ENCODE measurements at regions not wholly inside any gene's neighbourhood (a gene's known extent, or its start where the extent isn't known, plus 50 kb on each side); places are given as distances from the start of the nearest gene placed in this dataset.
"Not testable (repeated sequence)": the region's sequence is repeated elsewhere in the genome, so short reads cannot be mapped to it uniquely, and the experiment has no call there.

DNA sequence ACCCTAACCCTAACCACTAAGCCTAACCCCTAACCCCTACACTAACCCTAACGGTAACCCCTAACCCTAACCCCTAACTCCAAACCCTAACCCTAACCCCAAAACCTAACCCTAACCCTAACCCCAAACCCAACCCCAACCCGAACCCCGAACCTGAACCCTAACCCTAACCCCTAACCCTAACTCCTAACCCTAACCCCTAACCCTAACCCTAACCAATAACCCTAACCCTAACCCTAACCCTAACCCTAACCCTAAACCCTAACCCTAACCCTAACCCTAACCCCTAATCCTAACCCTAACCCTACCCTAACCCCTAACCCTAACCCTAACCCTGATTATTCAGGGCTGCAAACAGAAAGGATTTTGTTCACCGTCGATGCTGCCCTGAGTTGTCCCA lies 144.6 kb upstream of the DUSP22 start:
- ATAC-seq; DNase-seq; intact Hi-C loops (cut with DNase I): not testable (repeated sequence)

DNA sequence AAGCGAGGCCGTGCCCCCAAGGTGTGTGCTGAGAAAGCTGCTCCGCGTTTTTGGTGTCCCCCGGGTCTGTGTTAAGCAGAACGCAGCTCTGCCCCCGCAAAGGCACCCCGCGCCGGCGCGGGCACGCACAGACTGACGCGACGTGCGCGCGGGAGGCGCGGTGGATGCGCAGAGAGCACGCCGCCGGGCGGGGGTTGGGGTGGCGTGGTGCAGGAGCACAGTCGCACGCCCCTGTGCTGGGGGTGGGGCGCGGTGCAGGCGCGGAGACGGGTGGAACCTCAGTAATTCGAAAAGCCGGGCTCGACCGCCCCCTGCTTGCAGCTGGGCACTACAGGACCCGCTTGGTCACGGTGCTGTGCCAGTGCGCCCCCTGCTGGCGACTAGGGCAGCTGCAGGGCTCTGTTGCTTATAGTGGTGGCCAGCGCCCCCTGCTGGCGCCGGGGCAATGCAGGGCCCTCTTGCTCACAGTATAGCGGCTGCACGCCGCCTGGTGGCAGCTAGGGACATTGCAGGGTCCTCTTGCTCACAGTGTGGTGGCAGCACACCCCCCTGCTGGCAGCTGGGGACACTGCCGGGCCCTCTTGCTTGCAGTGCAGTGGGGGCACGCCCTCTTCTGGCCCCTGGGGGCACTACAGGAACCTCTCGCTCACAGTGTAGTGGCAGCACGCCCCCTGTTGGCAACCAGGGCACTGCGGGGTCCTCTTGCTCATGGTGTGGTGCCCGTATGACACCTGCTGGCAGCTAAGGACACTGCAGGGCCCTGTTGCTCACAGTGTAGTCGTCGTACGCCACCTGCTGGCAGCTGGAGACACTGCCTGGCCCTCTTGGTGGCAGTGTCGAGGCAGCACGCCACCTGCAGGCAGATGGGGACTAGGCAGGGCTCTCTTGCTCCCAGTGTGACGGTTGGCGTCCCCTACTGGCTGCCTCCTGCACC lies 144.0 kb upstream of the DUSP22 start:
- DNase-seq (peak; percentile 30), ATAC-seq (peak in 1 of 2 donors; percentile 30)
- intact Hi-C loops (cut with DNase I), result not testable (repeated sequence)

DNA sequence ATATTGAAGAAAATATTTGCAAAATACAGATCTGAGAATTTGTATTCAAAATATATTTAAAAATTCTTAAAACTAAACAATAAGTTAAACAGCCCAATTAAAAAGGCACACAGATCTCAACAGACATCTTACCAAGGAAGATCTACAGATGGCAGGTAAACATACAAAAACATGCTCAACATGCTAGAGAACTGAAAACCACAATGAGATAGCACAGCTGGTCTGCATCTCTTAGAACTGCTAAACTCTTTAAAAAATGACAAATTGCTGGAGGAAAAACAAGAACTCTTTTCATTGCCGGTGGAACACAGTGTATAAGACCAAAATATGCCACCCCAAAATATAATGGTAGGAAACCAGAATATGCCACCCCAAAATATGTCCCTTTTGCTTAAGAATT lies 142.1 kb upstream of the DUSP22 start:
- ATAC-seq; DNase-seq; intact Hi-C loops (cut with DNase I): not testable (repeated sequence)

- intact Hi-C loops (cut with DNase I); DNase-seq; ATAC-seq: not testable (repeated sequence)
Measured at GRCh38 chr6:152436-152835, 139.9 kb upstream of the DUSP22 start.

DNA sequence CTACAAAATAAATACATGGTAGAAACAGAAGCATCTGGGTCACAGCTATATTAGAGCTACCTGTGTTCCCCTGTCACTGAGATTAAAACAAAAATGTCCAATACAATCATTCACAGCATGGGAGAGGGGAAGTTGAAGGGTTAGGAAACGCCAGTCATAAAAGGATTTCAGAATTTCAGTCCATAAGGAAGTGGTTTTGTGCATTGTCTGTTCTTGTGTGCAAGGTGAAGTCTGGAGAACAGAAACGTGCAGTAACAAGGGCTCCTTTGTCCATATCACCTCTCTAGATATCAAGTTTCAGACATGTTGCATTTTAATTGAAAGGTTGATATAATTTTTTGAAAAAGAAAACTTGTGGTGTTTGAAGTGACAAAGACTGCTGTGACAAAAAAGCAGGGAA lies 139.3 kb upstream of the DUSP22 start:
- ATAC-seq; intact Hi-C loops (cut with DNase I); DNase-seq: not testable (repeated sequence)

DNA sequence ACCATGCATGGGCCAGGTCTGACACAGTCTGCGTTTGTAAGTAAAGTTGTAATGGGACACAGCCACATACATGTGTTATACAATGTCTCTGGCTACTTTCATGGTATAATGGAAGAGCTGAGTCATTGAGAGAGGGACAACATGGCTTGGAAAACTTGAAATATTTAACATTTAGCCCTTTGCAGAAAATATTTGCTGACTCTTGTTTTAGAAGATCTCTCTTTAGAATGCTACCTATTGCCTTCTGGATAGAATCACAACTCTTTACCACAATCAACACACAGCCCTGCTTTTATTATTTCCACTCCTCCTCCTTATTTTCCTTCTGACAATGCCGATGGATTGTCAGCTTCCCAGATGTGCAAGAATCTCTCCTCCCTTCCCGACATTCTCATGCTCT lies 138.4 kb upstream of the DUSP22 start:
- DNase-seq; intact Hi-C loops (cut with DNase I); ATAC-seq: not testable (repeated sequence)

- intact Hi-C loops (cut with DNase I); DNase-seq; ATAC-seq: not testable (repeated sequence)
Measured at GRCh38 chr6:154321-155092, 137.8 kb upstream of the DUSP22 start.

DNA sequence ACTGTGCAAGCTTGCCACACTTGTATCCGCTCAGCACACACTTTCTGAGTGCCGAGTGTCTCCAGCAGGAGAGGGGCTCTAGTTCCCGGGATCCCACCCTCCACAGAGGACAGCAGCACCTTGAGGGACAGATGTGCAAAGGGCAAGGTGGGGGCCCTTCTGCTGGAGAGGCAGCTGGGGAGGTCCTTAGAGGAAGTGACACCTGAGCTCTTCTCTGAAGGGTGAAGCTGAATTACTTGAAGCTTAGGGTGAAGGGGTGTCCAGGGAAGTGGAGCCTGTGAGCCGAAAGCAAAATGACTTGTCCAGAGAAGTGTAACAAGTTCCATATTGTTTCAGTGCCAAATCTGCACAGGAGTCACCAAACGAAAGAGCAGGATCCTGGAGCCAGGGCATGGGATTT lies 136.3 kb upstream of the DUSP22 start:
- DNase-seq (no peak), ATAC-seq (no peak)
- intact Hi-C loops (cut with DNase I), result no loop called here

DNA sequence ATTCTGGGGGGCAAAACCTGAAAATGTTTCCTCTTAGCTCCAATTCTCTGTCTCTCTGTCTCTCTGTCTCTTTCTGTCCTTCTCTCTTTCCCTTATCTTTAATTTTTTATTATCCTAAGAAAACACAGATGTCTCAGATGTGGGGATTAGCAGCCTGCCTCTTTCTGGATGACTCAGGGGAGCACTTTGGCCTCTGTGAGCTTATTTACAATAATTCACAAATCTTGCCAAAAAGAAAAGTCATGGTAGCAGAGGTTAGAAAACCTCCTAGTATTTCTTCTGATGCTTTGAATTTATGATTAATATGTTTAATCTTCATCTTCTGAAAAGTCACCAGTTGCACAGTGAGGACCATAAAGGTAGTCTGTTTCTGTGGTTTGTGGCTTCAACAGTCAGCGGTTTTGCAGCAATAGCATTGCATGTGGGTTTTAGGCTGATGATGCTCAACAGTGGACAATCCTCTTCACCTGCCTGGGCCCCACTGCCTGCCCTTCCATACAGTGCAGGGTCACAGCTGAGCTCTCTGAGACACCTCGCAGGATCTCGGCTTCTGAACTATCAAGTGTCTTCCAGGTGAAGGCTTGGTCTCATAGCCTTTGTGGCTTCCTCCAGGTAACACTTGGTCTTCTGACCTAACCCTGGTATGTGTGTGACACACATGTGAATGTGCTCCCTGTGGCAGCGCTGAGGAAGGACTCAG lies 135.7 kb upstream of the DUSP22 start:
- intact Hi-C loops (cut with DNase I); ATAC-seq; DNase-seq: not testable (repeated sequence)

GRCh38 chr6:157176-157575 lies 135.1 kb upstream of the DUSP22 start:
- DNase-seq; ATAC-seq; intact Hi-C loops (cut with DNase I): not testable (repeated sequence)

GRCh38 chr6:161657-162056 lies 130.6 kb upstream of the DUSP22 start:
- intact Hi-C loops (cut with DNase I); ATAC-seq; DNase-seq: not testable (repeated sequence)

GRCh38 chr6:164720-165119 lies 127.6 kb upstream of the DUSP22 start:
- DNase-seq, result no peak
- ATAC-seq, result no peak

GRCh38 chr6:165263-165662 lies 127.0 kb upstream of the DUSP22 start:
- ATAC-seq, result no peak
- intact Hi-C loops (cut with DNase I), result no loop called here
- DNase-seq, result no peak

More at GRCh38 chr6:164720-165119, 127.6 kb upstream of the DUSP22 start:
- intact Hi-C loops (cut with DNase I), result no loop called here

DNA sequence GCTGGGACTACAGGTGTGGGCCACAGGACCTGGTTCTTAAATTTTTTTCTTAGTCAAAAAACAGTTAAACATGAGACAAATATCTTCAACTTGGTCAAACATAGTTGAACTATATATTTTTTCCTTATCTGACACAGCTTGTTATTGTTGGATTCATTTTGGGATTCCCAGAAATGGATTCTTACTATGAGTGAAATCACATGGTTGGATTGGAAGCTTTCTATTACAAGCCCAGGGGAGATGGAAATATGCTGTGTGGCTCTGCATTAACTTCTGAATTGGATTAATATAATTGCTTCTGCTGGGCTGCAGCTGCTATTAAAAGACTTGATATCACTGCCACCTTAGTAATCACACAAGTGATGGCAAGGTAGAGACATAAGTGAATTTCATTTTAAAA lies 126.4 kb upstream of the DUSP22 start:
- intact Hi-C loops (cut with DNase I), result no loop called here
- ATAC-seq, result no peak
- DNase-seq, result no peak

DNA sequence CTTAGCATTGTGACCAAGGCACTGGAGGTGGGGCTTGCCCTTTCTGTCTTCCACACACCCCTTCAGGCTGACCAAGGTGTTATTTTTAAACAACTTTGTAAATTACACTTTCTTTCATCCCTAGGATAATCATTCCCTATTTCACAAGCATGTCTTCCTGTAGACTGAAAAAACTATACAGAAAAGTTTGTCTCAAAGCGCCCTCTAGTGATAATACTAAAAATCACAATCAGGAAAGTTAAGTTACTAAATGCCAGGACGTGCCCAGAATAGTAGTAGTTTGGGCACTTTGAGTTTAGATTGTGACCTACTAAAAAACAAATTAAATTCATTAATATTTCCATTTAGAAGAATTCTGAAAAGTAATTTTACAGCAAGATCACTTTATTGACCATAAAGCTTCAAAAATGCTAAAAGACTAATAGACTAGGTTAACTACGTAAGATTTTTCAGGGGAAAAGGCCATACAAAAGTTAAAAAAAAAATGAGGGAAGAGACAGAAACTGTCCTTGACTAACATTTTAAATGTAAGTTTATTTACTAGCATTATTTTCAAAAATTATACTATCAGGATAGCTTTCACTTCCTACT lies 123.3 kb upstream of the DUSP22 start:
- intact Hi-C loops (cut with DNase I), result no loop called here
- DNase-seq, result no peak
- ATAC-seq, result peak in 1 of 2 donors; percentile 16

DNA sequence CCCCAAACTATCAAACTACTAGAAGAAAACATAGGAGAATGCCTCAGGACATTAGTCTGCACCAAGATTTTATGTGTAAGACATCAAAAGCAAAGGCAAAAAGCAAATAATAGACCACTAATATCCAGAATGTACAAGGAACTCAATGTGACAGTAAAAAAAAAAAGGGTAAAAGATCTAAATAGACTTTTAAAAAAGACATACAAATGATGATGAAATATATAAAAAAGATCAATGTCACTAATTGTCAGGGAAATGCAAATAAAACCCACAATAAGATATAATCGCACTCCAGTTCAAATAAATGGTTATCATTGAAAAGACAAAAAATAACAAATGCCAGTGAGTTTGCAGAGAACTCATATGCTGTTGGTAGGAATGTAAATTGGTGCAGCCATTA lies 118.3 kb upstream of the DUSP22 start:
- ATAC-seq, result no peak
- no peak for DNase-seq
- intact Hi-C loops (cut with DNase I), result no loop called here

GRCh38 chr6:175680-176079 lies 116.6 kb upstream of the DUSP22 start:
- DNase-seq, result no peak
- intact Hi-C loops (cut with DNase I), result no loop called here
- ATAC-seq, result no peak

DNA sequence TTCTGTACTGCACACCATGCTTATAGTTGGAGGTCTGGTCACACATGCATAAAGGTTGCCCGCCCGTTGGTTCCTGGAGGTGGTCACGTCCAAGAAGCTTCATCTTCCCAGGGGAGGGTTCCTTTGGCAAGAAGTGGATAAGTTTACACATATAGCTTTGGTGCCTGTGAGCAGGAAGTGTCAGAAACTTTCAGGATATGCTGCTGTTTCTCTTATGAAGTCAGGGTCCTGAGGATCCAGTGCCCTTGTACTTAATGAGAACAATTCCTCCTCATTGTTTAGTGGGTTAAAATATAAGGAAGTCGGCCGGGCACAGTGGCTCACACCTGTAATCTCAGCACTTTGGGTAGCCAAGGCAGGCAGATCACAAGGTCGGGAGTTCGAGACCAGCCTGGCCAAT lies 115.5 kb upstream of the DUSP22 start:
- ATAC-seq (no peak), DNase-seq (no peak)
- intact Hi-C loops (cut with DNase I), result no loop called here

DNA sequence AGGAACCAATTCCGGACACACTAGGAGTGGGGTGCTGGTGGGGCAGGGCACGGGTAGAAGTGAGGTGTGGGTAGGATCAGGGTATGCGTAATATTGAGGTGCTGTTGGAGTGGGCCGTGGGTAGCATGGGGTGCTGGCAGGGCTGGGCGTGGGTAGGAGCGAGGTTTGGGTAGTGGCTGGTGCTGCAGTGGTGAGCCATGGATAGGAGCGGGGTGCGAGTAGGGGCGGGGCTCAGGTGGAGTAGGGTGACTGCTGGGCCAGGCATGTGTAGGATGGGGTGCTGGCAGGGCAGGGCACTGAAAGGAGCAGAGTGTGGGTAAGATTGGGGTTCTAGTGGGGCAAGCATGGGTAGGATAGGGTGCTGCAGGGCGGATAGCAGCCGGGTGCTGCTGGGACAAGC lies 114.2 kb upstream of the DUSP22 start:
- no peak for DNase-seq
- no peak for ATAC-seq
- intact Hi-C loops (cut with DNase I), result no loop called here
